GM10248 (cell line): ENCODE measurements at regions not wholly inside any gene's neighbourhood (a gene's known extent, or its start where the extent isn't known, plus 50 kb on each side); places are given as distances from the start of the nearest gene placed in this dataset.
"Not testable (repeated sequence)": the region's sequence is repeated elsewhere in the genome, so short reads cannot be mapped to it uniquely, and the experiment has no call there.

Experiments used
- CTCF ChIA-PET: fragments of 300-600 bp; sonication (Branson Sonifier 250); formaldehyde crosslinking; extraction: SDS; loops from one replicate; lab custom pipeline; 2021; ENCODE audit warnings: antibody characterized with exemption; lab: Yijun Ruan, JAX
- POLR2A ChIA-PET: fragments of 350-650 bp; sonication (Branson Sonifier 250); formaldehyde crosslinking; extraction: SDS; loops from one replicate; lab custom pipeline; 2020; ENCODE audit warnings: antibody characterized with exemption; lab: Yijun Ruan, JAX
- DNase-seq: peaks from one replicate; pipeline ENCODE4 v3.0.0; 2012; ENCODE audit errors: extremely low spot score
- TF ChIP-seq, protein P1 (sequence below): IDR thresholded peaks from 2 replicates; pipeline ENCODE4 v1.5.1; 2012; ENCODE audit warnings: mild to moderate bottlenecking, low read depth; ENCODE audit errors: extremely low read depth, missing control alignments, control extremely low read depth

DNA sequence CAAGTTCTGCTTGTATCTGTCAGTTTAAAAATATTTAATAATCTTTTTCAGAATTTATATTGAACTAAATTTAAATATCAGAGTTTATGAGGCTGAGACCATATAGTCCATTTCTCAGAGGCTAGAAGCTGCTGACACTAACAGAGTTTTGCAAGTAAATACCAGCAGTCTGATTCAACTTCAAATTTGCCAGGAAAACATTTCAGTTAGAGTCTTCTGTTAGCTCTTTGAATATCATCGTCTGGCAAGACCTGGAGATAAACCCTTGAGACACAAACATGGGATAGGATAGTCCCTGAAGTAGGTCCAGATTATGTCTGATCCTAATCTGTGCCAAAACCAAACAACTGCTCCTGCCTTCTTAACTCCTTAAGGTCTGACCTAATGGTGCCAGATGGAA, 472.8 kb upstream of the STEAP1 start:
- TF ChIP-seq, protein P1, sequence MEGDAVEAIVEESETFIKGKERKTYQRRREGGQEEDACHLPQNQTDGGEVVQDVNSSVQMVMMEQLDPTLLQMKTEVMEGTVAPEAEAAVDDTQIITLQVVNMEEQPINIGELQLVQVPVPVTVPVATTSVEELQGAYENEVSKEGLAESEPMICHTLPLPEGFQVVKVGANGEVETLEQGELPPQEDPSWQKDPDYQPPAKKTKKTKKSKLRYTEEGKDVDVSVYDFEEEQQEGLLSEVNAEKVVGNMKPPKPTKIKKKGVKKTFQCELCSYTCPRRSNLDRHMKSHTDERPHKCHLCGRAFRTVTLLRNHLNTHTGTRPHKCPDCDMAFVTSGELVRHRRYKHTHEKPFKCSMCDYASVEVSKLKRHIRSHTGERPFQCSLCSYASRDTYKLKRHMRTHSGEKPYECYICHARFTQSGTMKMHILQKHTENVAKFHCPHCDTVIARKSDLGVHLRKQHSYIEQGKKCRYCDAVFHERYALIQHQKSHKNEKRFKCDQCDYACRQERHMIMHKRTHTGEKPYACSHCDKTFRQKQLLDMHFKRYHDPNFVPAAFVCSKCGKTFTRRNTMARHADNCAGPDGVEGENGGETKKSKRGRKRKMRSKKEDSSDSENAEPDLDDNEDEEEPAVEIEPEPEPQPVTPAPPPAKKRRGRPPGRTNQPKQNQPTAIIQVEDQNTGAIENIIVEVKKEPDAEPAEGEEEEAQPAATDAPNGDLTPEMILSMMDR, result no peak
- DNase-seq, result no peak
- POLR2A ChIA-PET, result interaction anchor here (0.7 kb wide), 1 partner anchor 316 kb away, joined by 4 read pairs; no protein-coding TSS in a partner anchor
- CTCF ChIA-PET, result no interaction called here

DNA sequence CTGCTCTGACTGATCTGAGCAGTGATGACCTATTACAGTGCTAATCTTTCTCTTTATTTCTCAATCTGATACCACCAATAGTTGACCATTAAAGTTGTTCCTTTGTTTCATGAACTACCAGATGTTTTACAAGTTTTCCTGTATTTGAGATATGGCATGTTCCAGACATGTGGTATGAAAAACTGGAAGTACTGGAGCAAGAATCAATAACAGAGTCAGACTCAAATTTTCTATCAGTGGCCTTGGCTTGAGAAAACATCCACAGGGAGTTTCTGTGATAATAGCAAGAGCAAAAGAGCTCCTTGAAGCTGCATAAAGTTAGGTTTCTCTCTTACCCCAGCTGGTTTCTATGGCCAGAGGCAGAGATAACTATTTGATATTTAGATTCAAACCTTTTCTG, 469.0 kb upstream of the STEAP1 start:
- ChIA-PET POLR2A (no interaction called here), CTCF (interaction anchor here (1.2 to 1.8 kb wide), 3 partner anchors 11 to 18 kb away, joined by 4 to 10 read pairs (median 4); no protein-coding TSS in a partner anchor)
- DNase-seq, result no peak
- TF ChIP-seq, protein P1, result no peak

DNA sequence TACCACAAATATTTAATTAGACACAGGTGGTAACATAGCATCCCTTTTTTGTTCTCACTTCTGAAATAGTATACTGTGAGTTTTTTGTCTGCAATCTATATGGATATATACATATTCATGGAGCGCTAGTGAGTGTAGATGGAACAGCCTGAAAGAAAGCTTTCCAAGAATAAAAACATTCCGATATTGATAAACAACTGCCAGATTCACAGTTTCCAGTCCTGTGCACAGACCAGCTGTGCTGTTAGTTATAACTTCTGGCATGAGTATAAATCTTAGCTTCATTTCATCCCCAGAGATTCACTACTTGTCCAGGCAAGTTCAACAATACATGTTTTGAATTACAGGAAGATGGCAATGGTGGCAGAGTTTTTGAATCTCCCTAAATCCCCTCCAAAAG, 467.1 kb upstream of the STEAP1 start:
- DNase-seq, result no peak
- POLR2A ChIA-PET, result no interaction called here
- TF ChIP-seq, protein P1, result no peak
- CTCF ChIA-PET, result interaction anchor here (1.8 kb wide), 1 partner anchor 9 kb away, joined by 10 read pairs; no protein-coding TSS in a partner anchor

DNA sequence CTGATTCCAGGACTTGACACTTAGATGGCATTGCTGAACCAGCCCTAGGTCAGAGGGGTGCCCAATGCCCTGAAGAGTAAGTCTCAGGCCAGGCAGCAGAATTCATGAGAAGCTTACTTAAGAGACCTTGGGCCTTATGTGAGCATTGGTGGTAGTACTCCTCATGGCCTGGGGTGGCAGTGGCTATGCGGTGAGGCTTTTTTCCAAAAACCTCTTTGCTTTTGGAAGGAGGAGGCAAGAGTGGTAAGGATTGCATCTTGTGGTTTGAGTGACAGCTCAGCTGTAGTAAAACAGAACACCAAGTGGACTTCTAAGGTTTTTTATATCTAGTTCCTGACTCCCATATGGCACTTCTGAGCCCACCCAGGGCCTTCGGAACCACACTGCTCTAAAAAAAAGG, 459.0 kb upstream of the STEAP1 start:
- TF ChIP-seq, protein P1, result no peak
- CTCF ChIA-PET, result interaction anchor here (3.4 kb wide), 1 partner anchor 9 kb away, joined by 10 read pairs; no protein-coding TSS in a partner anchor
- DNase-seq, result no peak
- POLR2A ChIA-PET, result no interaction called here

DNA sequence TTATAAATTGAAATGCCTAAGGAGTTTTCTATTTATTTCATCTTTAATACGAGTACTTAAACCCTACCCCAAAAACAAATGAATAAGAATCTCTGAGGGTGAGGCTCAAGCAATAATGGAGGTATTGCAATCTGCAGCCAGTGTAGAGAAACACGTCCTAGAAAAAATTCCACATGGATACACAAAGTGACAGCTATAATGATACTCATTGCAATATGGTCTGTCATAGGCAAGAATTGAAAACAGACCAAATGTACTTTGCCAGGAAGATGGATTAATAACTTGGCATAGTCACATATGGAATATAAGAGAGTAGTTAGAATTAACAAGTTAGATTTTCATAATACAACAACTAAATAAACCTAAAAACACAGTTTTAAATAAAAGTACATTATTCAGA, 440.1 kb upstream of the STEAP1 start:
- ChIA-PET CTCF (interaction anchor here (0.8 kb wide), 1 partner anchor 10 kb away, joined by 5 read pairs; no protein-coding TSS in a partner anchor), POLR2A (no interaction called here)
- DNase-seq, result no peak
- TF ChIP-seq, protein P1, result no peak

DNA sequence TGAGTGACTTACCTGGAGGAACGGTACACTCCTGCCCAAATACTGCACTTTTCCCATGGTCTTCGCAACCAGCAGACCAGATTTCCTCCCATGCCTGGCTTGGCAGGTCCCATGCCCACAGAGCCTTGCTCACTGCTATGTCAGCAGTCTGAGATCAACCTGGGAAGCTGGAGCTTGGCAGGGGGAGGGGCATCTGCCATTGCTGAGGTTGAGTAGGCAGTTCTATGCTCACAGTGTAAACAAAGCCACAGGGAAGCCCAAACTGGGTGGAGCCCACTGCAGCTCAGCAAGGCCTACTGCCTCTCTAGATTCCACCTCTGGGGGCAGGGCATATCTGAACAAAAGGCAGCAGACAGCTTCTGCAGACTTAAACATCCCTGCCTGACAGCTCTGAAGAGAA, 435.3 kb upstream of the STEAP1 start:
- POLR2A ChIA-PET, CTCF ChIA-PET, DNase-seq: not testable (repeated sequence)

DNA sequence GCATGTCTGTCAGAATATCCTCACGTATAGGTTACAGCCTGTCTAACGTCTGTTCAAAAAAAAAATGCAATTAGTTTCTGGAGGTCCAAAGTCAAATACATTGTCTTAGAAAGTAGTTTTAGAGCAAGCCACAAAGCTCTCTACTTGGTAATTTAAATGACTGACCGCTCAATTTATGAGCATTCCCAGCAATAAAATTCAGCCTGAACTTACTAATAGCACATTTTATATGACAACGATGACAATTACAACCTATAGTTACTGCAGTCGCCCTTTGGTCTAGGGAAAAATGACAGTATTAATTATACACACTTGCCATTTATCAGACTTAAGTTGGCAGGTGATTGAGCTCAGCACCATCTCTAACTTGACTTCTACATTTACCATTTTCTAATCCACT, 425.8 kb upstream of the STEAP1 start:
- TF ChIP-seq, protein P1, result no peak
- no peak for DNase-seq
- POLR2A ChIA-PET, result no interaction called here
- CTCF ChIA-PET, result no interaction called here
